NT2/D1 (cell line): ENCODE measurements at regions not wholly inside any gene's neighbourhood (a gene's known extent, or its start where the extent isn't known, plus 50 kb on each side); places are given as distances from the start of the nearest gene placed in this dataset.

Experiments used
- YY1 ChIP-seq: IDR thresholded peaks from 2 replicates; pipeline ENCODE4 v1.6.1; 2011; ENCODE audit not compliant: insufficient read length, insufficient read depth
- ZNF274 ChIP-seq: IDR thresholded peaks from 2 replicates; pipeline ENCODE4 v1.6.1; 2011; ENCODE audit warnings: mild to moderate bottlenecking, low read depth, low read length

- TF ChIP-seq ZNF274 (no peak), YY1 (no peak)
Observed at GRCh38 chr2:42904576-42904876, 112.1 kb upstream of the HAAO start.
